ENCODE measurements at regions not wholly inside any gene's neighbourhood (a gene's known extent, or its start where the extent isn't known, plus 50 kb on each side); places are given as distances from the start of the nearest gene placed in this dataset.
"Not testable (repeated sequence)": the region's sequence is repeated elsewhere in the genome, so short reads cannot be mapped to it uniquely, and the experiment has no call there.

DNA sequence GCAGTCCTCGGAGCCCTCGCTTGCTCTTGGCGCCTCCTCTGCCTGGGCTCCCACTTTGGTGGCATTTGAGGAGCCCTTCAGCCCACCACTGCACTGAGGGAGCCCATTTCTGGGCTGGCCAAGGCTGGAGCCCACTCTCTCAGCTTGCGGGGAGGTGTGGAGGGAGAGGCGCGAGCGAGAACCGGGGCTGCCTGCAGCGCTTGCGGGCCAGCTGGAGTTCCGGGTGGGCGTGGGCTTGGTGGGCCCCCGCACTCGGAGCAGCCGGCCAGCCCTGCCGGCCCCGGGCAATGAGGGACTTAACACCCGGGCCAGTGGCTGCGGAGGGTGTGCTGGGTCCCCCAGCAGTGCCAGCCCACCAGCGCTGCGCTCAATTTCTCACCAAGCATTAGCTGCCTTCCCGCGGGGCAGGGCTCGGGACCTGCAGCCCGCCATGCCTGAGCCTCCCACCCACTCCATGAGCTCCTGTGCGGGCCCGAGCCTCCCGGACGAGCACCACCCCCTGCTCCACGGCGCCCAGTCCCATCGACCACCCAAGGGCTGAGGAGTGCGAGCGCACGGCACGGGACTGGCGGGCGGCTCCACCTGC is 81.4 kb upstream of the CDH9 start:
- not testable (repeated sequence) for H3K27ac ChIP-seq (ENCODE audit: low read length); H3K27me3 ChIP-seq (ENCODE audit: low read depth, low read length); H3K9me3 ChIP-seq (ENCODE audit: control insufficient read depth in 1 of 2, low read length in 2 of 2); H3K36me3 ChIP-seq (ENCODE audit: control insufficient read depth in 1 of 2, insufficient read depth in 2 of 2, low read length in 2 of 2); H3K4me1 ChIP-seq (ENCODE audit: control insufficient read depth in 1 of 2, insufficient read depth in 2 of 2, low read length in 2 of 2); H3K4me3 ChIP-seq (ENCODE audit: low read depth in 1 of 2, low read length in 2 of 2)

DNA sequence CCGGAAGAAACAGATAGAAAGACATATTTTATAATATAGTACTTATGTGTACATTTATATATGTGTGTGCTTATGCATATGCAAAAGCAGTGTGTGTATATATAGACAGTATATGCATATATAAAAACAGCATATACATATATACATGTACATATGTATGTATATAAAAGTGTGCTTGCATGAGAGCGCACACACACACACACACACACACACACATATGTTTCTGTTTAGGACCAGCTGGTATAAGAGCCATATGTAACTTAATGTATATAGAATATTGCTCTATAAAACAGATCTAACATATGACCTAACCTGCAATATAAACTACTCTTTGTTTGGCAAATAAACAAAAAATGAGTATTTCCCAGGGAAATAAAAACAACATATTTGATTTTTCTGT is 65.1 kb upstream of the CDH9 start:
- H3K27ac ChIP-seq (ENCODE audit: low read length), result no peak overlapping the region
- H3K4me1 ChIP-seq (ENCODE audit: control insufficient read depth in 1 of 2, insufficient read depth in 2 of 2, low read length in 2 of 2), result no peaks in the 10 kb centered on the region
- H3K27me3 ChIP-seq (ENCODE audit: low read depth, low read length), result no peaks in the 10 kb centered on the region
- H3K36me3 ChIP-seq (ENCODE audit: control insufficient read depth in 1 of 2, insufficient read depth in 2 of 2, low read length in 2 of 2), result no peaks in the 10 kb centered on the region
- H3K9me3 ChIP-seq (ENCODE audit: control insufficient read depth in 1 of 2, low read length in 2 of 2), result no peaks in the 10 kb centered on the region
- H3K4me3 ChIP-seq (ENCODE audit: low read depth in 1 of 2, low read length in 2 of 2), result no peak overlapping the region

DNA sequence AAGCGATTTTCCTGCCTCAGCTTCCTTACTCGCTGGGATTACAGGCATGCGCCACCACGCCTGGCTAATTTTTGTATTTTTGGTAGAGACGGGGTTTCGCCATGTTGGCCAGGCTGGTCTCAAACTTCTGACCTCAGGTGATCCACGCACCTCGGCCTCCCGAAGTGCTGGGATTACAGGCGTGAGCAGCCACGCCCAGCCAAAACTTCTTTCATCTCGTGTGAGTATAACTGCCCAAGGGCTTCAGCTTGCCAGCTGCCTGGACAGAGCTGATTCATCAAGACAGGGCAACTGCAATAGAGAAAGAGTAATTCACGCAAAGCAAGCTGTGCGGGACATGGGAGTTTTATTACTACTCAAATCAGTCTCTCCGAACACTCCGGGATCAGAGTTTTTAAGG is 57.4 kb upstream of the CDH9 start:
- not testable (repeated sequence) for H3K9me3 ChIP-seq (ENCODE audit: control insufficient read depth in 1 of 2, low read length in 2 of 2); H3K27me3 ChIP-seq (ENCODE audit: low read depth, low read length); H3K4me3 ChIP-seq (ENCODE audit: low read depth in 1 of 2, low read length in 2 of 2); H3K4me1 ChIP-seq (ENCODE audit: control insufficient read depth in 1 of 2, insufficient read depth in 2 of 2, low read length in 2 of 2); H3K36me3 ChIP-seq (ENCODE audit: control insufficient read depth in 1 of 2, insufficient read depth in 2 of 2, low read length in 2 of 2); H3K27ac ChIP-seq (ENCODE audit: low read length)

DNA sequence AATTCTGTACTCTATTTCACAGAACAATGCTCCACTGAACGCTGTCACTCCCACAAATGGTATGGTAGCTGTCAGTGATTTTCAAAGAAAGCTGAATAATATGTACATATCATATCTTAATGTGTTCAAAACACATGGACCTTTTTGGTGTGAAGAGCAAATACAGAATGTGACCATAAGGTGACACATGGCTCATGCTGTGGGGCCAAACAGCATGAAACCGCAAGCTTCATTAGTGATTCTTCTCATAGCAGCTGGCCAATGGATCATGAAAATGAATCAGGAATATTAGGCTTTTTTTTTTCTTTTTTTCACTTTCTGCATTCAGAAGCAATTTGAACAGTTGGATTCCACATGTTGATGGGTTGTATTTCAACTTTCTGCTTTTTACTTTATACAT is 54.9 kb upstream of the CDH9 start:
- Histone ChIP-seq H3K4me1 (ENCODE audit: control insufficient read depth in 1 of 2, insufficient read depth in 2 of 2, low read length in 2 of 2) (no peaks in the 10 kb centered on the region), H3K9me3 (ENCODE audit: control insufficient read depth in 1 of 2, low read length in 2 of 2) (no peaks in the 10 kb centered on the region), H3K36me3 (ENCODE audit: control insufficient read depth in 1 of 2, insufficient read depth in 2 of 2, low read length in 2 of 2) (no peaks in the 10 kb centered on the region), H3K27ac (ENCODE audit: low read length) (no peak overlapping the region), H3K4me3 (ENCODE audit: low read depth in 1 of 2, low read length in 2 of 2) (no peak overlapping the region), H3K27me3 (ENCODE audit: low read depth, low read length) (no peaks in the 10 kb centered on the region)

DNA sequence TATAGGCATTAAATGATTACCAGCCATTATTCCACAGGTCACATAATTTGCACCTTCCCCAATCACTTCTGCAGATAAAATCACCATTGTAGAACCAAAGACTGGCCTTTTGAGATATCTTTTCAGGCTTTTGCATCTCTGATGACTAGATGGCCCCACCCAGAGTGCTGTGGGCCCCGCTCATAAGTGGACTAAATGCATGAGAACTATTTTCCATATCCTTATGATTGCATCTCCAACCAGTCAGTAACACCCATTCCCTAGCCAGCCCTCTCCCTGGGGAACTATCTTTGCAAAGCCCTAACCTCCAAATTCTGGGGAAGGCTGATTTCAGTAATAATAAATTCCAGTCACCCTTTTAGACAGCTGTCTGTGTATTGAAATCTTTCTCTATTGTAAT is 53.5 kb upstream of the CDH9 start:
- no peaks in the 10 kb centered on the region for H3K36me3 ChIP-seq (ENCODE audit: control insufficient read depth in 1 of 2, insufficient read depth in 2 of 2, low read length in 2 of 2)
- H3K27me3 ChIP-seq (ENCODE audit: low read depth, low read length), result no peaks in the 10 kb centered on the region
- H3K9me3 ChIP-seq (ENCODE audit: control insufficient read depth in 1 of 2, low read length in 2 of 2), result no peaks in the 10 kb centered on the region
- no peak overlapping the region for H3K4me3 ChIP-seq (ENCODE audit: low read depth in 1 of 2, low read length in 2 of 2)
- H3K27ac ChIP-seq (ENCODE audit: low read length), result no peak overlapping the region
- H3K4me1 ChIP-seq (ENCODE audit: control insufficient read depth in 1 of 2, insufficient read depth in 2 of 2, low read length in 2 of 2), result no peaks in the 10 kb centered on the region

DNA sequence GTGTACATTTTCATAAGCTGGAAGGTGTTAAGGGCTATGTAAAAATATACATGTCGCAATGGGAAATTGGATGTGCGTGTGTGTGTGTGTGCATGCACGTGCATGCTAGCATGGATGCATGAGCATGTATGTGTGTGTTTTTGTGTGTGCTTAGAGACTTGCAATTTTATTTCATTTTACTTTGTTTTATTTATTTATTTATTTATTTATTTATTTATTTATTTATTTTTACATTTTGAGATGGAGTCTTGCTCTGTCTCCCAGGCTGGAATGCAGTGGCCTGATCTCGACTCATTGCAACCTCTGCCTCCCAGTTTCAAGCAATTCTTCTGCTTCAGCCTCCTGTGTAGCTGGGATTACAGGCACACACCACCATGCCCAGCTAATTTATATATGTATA is 50.4 kb upstream of the CDH9 start:
- H3K9me3 ChIP-seq (ENCODE audit: control insufficient read depth in 1 of 2, low read length in 2 of 2); H3K4me3 ChIP-seq (ENCODE audit: low read depth in 1 of 2, low read length in 2 of 2); H3K27me3 ChIP-seq (ENCODE audit: low read depth, low read length); H3K36me3 ChIP-seq (ENCODE audit: control insufficient read depth in 1 of 2, insufficient read depth in 2 of 2, low read length in 2 of 2); H3K4me1 ChIP-seq (ENCODE audit: control insufficient read depth in 1 of 2, insufficient read depth in 2 of 2, low read length in 2 of 2); H3K27ac ChIP-seq (ENCODE audit: low read length): not testable (repeated sequence)

Data from muscle layer of duodenum (tissue), 2 donors.